H1 (cell line): ENCODE measurements at regions not wholly inside any gene's neighbourhood (a gene's known extent, or its start where the extent isn't known, plus 50 kb on each side); places are given as distances from the start of the nearest gene placed in this dataset.

Experiments
- CTCF ChIA-PET: fragments of 300-600 bp; sonication (Branson Sonifier 250); formaldehyde crosslinking; loops from one replicate; lab custom pipeline; 2021; ENCODE audit not compliant: partially characterized antibody; lab: Charles Lee
- POLR2A ChIA-PET: fragments of 300-600 bp; sonication (Branson Sonifier 250); formaldehyde crosslinking; loops from one replicate; lab custom pipeline; 2021; ENCODE audit warnings: inconsistent platforms; ENCODE audit not compliant: partially characterized antibody; lab: Charles Lee
- DNase-seq, 2 experiments: peaks; one replicate each; pipeline versions ENCODE4 v3.0.0 to v3.0.0-alpha.2; 2010 to 2022; ENCODE audit warnings: low spot score in 2 of 2, low read depth in 1 of 2, mixed read lengths in 1 of 2
- FAIRE-seq: peaks from 2 replicates; lab custom pipeline; 2011; peaks lifted over from hg19 to GRCh38; lab: Jason Lieb, UNC
- H2AFZ ChIP-seq: 2 replicates; pipeline ENCODE4 v1.8.1; 2012; ENCODE audit warnings: low read length, inconsistent platforms
- H2AK5ac ChIP-seq: 2 replicates; pipeline ENCODE4 v1.6.1; 2013; ENCODE audit warnings: low read depth, low read length
- H2BK120ac ChIP-seq: replicated peaks from 2 replicates; pipeline ENCODE3; 2013; ENCODE audit warnings: low read depth, low read length, inconsistent platforms
- H2BK12ac ChIP-seq: 2 replicates; pipeline ENCODE4 v1.6.1; 2013; ENCODE audit warnings: low read depth, low read length
- H2BK15ac ChIP-seq: 2 replicates; pipeline ENCODE4 v1.6.1; 2013; ENCODE audit warnings: low read length
- H2BK20ac ChIP-seq: 2 replicates; pipeline ENCODE4 v1.6.1; 2013; ENCODE audit warnings: low read length
- H2BK5ac ChIP-seq: 2 replicates; pipeline ENCODE4 v1.6.1; 2013; ENCODE audit warnings: low read depth, low read length
- H3K14ac ChIP-seq: 2 replicates; pipeline ENCODE4 v1.6.1; 2013; ENCODE audit warnings: inconsistent platforms; ENCODE audit not compliant: insufficient read length
- H3K18ac ChIP-seq: 2 replicates; pipeline ENCODE4 v1.6.1; 2013; ENCODE audit warnings: low read length; ENCODE audit errors: extremely low read depth
- H3K23ac ChIP-seq: 2 replicates; pipeline ENCODE4 v1.6.1; 2013; ENCODE audit warnings: inconsistent platforms; ENCODE audit not compliant: insufficient read length
- H3K23me2 ChIP-seq: 2 replicates; pipeline ENCODE4 v1.6.1; 2013; ENCODE audit warnings: low read depth, low read length
- H3K27ac ChIP-seq: 2 replicates; pipeline ENCODE4 v1.6.1; 2011; ENCODE audit warnings: low read depth, low read length, inconsistent platforms
- H3K27me3 ChIP-seq, 4 experiments: replicated peaks in 1 of 4; 1 replicate in 1 of 4; 2 replicates in 3 of 4; pipeline versions ENCODE4 v1.6.1 to v1.8.1; 2011 to 2013; ENCODE audit warnings: low read length in 3 of 4, mild to moderate bottlenecking in 3 of 4, inconsistent platforms in 2 of 4, mixed read lengths in 2 of 4, moderate library complexity in 1 of 4; ENCODE audit not compliant: control insufficient read depth in 3 of 4, insufficient read depth in 3 of 4; ENCODE audit errors: extremely low read depth in 1 of 4
- H3K36me3 ChIP-seq, 4 experiments: 2 replicates each; pipeline versions ENCODE4 v1.6.1 to v1.8.1; 2011 to 2013; ENCODE audit warnings: mild to moderate bottlenecking in 4 of 4, low read length in 3 of 4, moderate library complexity in 2 of 4, control low read depth in 1 of 4, inconsistent platforms in 1 of 4; ENCODE audit not compliant: insufficient read depth in 4 of 4, control insufficient read depth in 2 of 4
- H3K4ac ChIP-seq: replicated peaks from 2 replicates; pipeline ENCODE3; 2013; ENCODE audit warnings: low read length, low read depth, mixed read lengths, inconsistent platforms; ENCODE audit not compliant: insufficient read length
- H3K4me1 ChIP-seq, 4 experiments: replicated peaks in 1 of 4; 1 replicate in 1 of 4; 2 replicates in 3 of 4; pipeline versions ENCODE4 v1.6.1 to v1.8.1; 2011 to 2013; ENCODE audit warnings: low read length in 3 of 4, inconsistent platforms in 2 of 4, mixed read lengths in 1 of 4; ENCODE audit not compliant: insufficient read depth in 4 of 4, control insufficient read depth in 3 of 4
- H3K4me2 ChIP-seq, 2 experiments: 2 replicates each; pipeline versions ENCODE4 v1.6.1 to v1.8.1; 2011 to 2013; ENCODE audit warnings: low read depth in 2 of 2, low read length in 2 of 2, control low read depth in 1 of 2, inconsistent platforms in 1 of 2, mild to moderate bottlenecking in 1 of 2; ENCODE audit not compliant: insufficient read depth in 1 of 2
- H3K4me3 ChIP-seq, 4 experiments: fragments of 200-600, 300-600 bp in 1 of 4; sonication (generic), shearing (Covaris generic), sonication (Bioruptor Twin) in 1 of 4; 2 replicates each; pipeline versions ENCODE4 v1.5.1 to v1.8.1; 2011 to 2016; ENCODE audit warnings: low read length in 4 of 4, low read depth in 3 of 4, control low read depth in 2 of 4, inconsistent platforms in 2 of 4, mild to moderate bottlenecking in 2 of 4, mixed read lengths in 1 of 4, moderate library complexity in 1 of 4; ENCODE audit not compliant: insufficient read depth in 2 of 4; ENCODE audit errors: extremely low read depth in 1 of 4
- H3K56ac ChIP-seq: replicated peaks from 2 replicates; pipeline ENCODE3; 2013; ENCODE audit warnings: low read depth, mild to moderate bottlenecking, mixed read lengths, low read length, inconsistent platforms; ENCODE audit not compliant: insufficient read length
- H3K79me1 ChIP-seq: 2 replicates; pipeline ENCODE4 v1.6.1; 2013; ENCODE audit warnings: low read depth, low read length, control low read depth
- H3K79me2 ChIP-seq, 2 experiments: 2 replicates each; pipeline versions ENCODE4 v1.6.1 to v1.8.1; 2012 to 2013; ENCODE audit warnings: low read length in 2 of 2, mild to moderate bottlenecking in 2 of 2, inconsistent platforms in 1 of 2; ENCODE audit not compliant: insufficient read depth in 2 of 2, control insufficient read depth in 1 of 2
- H3K9ac ChIP-seq, 4 experiments: replicated peaks in 1 of 4; 1 replicate in 1 of 4; 2 replicates in 3 of 4; pipeline versions ENCODE4 v1.6.1 to v1.8.1; 2011 to 2013; ENCODE audit warnings: low read depth in 3 of 4, low read length in 3 of 4, control low read depth in 2 of 4, mild to moderate bottlenecking in 2 of 4, moderate library complexity in 2 of 4, inconsistent platforms in 1 of 4; ENCODE audit errors: extremely low read depth in 1 of 4
- H3K9me3 ChIP-seq, 2 experiments: 2 replicates each; pipeline versions ENCODE4 v1.6.1 to v1.8.1; 2012 to 2013; ENCODE audit warnings: mild to moderate bottlenecking in 2 of 2, moderate library complexity in 2 of 2, control low read depth in 1 of 2, inconsistent platforms in 1 of 2, low read depth in 1 of 2, low read length in 1 of 2, mixed read lengths in 1 of 2; ENCODE audit not compliant: insufficient read depth in 2 of 2
- H4K20me1 ChIP-seq, 2 experiments: replicated peaks in 1 of 2; 2 replicates each; pipeline versions ENCODE3 to v1.8.1; 2011 to 2013; ENCODE audit warnings: inconsistent platforms in 2 of 2, low read length in 2 of 2, mild to moderate bottlenecking in 1 of 2; ENCODE audit not compliant: insufficient read depth in 2 of 2, control insufficient read depth in 1 of 2
- H4K5ac ChIP-seq: 2 replicates; pipeline ENCODE4 v1.6.1; 2013; ENCODE audit warnings: low read length, low read depth, mixed read lengths, inconsistent platforms; ENCODE audit not compliant: insufficient read length
- H4K8ac ChIP-seq: 2 replicates; pipeline ENCODE4 v1.8.0; 2013; ENCODE audit warnings: mild to moderate bottlenecking, moderate library complexity, low read length, inconsistent platforms; ENCODE audit not compliant: insufficient read depth; ENCODE audit errors: extremely low read depth
- H4K91ac ChIP-seq: replicated peaks from 2 replicates; pipeline ENCODE3; 2013; ENCODE audit warnings: low read length, mixed read lengths, inconsistent platforms; ENCODE audit not compliant: insufficient read length
- BCL11A ChIP-seq, 2 experiments: IDR thresholded peaks; one replicate each; pipeline ENCODE4 v1.6.1; 2011; ENCODE audit warnings: low read depth in 2 of 2, low read length in 2 of 2, mild to moderate bottlenecking in 2 of 2
- CHD2 ChIP-seq: IDR thresholded peaks from 2 replicates; pipeline ENCODE4 v1.6.1; 2012; ENCODE audit warnings: low read length, improper control_type of control experiment
- CREB1 ChIP-seq: IDR thresholded peaks from 2 replicates; pipeline ENCODE4 v1.6.1; 2012; ENCODE audit warnings: inconsistent platforms
- PHF8 ChIP-seq: fragments of 200-600 bp; sonication (generic); conservative IDR thresholded peaks from 2 replicates; pipeline ENCODE4 v1.7.1; 2012; ENCODE audit warnings: low read depth, mild to moderate bottlenecking, inconsistent platforms, low read length, moderate library complexity
- SP4 ChIP-seq: IDR thresholded peaks from 2 replicates; pipeline ENCODE4 v1.6.1; 2012; ENCODE audit warnings: low read length, inconsistent platforms
- TAF7 ChIP-seq: optimal IDR thresholded peaks from 2 replicates; pipeline ENCODE3; 2011; ENCODE audit warnings: low read depth, mild to moderate bottlenecking, inconsistent platforms, low read length, moderate library complexity, borderline replicate concordance
- WGBS, 2 experiments: shearing (Covaris generic) in 1 of 2; methylation state at CpG; one replicate each; pipeline versions ENCODE4 v1.1.6 to v1.1.7; 2013 to 2015; ENCODE audit warnings: low lambda C conversion rate in 2 of 2, mixed read lengths in 2 of 2, inconsistent platforms in 1 of 2, low coverage in 1 of 2, missing lambda C conversion rate in 1 of 2; ENCODE audit not compliant: insufficient replicate concordance in 2 of 2, insufficient coverage in 1 of 2, insufficient read length in 1 of 2; ENCODE audit errors: extremely low coverage in 1 of 2, missing lambda C conversion rate in 1 of 2; 5-methylcytosine and 5-hydroxymethylcytosine counted together

GRCh38 chr3:74033381-74033780, 408.6 kb upstream of the PDZRN3 start:
- H3K56ac ChIP-seq: no peak overlapping the region
- no peaks in the 10 kb centered on the region for H3K79me1 ChIP-seq
- WGBS, 2 experiments: 96% methylated on average over 2 of the region's 2 CpGs; no CpG with 5 or more reads in 1 of the 2 experiments
- H3K4ac ChIP-seq: no peak overlapping the region
- H3K9me3 ChIP-seq: no peaks in the 10 kb centered on the region
- H4K20me1 ChIP-seq: no peaks in the 10 kb centered on the region
- no peak overlapping the region for H2BK15ac ChIP-seq
- H2BK120ac ChIP-seq: no peak overlapping the region
- no peak overlapping the region for H2BK5ac ChIP-seq
- no peak overlapping the region for H2AK5ac ChIP-seq
- H4K5ac ChIP-seq: no peak overlapping the region
- no peak overlapping the region for H2BK12ac ChIP-seq
- no peak overlapping the region for H3K9ac ChIP-seq
- POLR2A ChIA-PET: no interaction called here
- FAIRE-seq (no peak), DNase-seq (no peak)
- no peak overlapping the region for H3K4me2 ChIP-seq
- no peaks in the 10 kb centered on the region for H3K4me1 ChIP-seq
- no peak overlapping the region for H4K91ac ChIP-seq
- CTCF ChIA-PET: no interaction called here
- TF ChIP-seq BCL11A (IDR thresholded peaks at IDR 0.05; ENCODE audit: low read depth in 2 of 2, low read length in 2 of 2): no peak
- TF ChIP-seq CHD2: no peak
- TF ChIP-seq PHF8: no peak
- TF ChIP-seq TAF7: no peak
- no peak for TF ChIP-seq SP4
- no peak for TF ChIP-seq CREB1
- TF ChIP-seq, all 59 proteins: peak for 0
- Histone ChIP-seq H3K27me3 (no peaks in the 10 kb centered on the region), H3K79me2 (no peaks in the 10 kb centered on the region), H2AFZ (no peak overlapping the region), H3K23ac (no peak overlapping the region), H3K27ac (no peak overlapping the region), H3K23me2 (no peaks in the 10 kb centered on the region), H3K18ac (no peak overlapping the region), H3K14ac (no peak overlapping the region), H4K8ac (no peak overlapping the region), H3K4me3 (no peak overlapping the region), H3K36me3 (no peaks in the 10 kb centered on the region), H2BK20ac (no peak overlapping the region)
